ENCODE measurements at regions not wholly inside any gene's neighbourhood (a gene's known extent, or its start where the extent isn't known, plus 50 kb on each side); places are given as distances from the start of the nearest gene placed in this dataset.

DNA sequence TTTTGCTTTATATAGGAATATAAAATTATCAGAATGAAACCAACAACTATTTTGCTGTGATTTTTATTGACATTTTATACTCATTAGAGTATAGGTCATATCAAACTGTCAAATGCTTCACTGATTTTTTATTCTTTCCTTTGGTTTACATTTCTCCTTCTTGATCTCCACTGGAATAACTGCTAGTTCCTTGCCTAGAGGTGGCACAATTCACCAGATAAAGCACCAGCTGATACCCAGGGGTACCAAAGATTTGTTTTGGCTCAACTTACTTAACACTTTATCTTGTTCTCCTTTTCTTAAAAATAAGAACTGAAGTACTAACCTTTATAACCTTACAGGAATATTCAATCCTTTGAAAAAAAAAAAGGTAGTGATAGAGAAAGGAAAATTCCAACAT, 725.1 kb upstream of the CHORDC1 start:
- TF ChIP-seq EZH2 (IDR thresholded peaks at IDR 0.05; ENCODE audit: borderline replicate concordance, low read depth, low read length, poor library complexity, severe bottlenecking), result no peak
- TF ChIP-seq, protein P1, sequence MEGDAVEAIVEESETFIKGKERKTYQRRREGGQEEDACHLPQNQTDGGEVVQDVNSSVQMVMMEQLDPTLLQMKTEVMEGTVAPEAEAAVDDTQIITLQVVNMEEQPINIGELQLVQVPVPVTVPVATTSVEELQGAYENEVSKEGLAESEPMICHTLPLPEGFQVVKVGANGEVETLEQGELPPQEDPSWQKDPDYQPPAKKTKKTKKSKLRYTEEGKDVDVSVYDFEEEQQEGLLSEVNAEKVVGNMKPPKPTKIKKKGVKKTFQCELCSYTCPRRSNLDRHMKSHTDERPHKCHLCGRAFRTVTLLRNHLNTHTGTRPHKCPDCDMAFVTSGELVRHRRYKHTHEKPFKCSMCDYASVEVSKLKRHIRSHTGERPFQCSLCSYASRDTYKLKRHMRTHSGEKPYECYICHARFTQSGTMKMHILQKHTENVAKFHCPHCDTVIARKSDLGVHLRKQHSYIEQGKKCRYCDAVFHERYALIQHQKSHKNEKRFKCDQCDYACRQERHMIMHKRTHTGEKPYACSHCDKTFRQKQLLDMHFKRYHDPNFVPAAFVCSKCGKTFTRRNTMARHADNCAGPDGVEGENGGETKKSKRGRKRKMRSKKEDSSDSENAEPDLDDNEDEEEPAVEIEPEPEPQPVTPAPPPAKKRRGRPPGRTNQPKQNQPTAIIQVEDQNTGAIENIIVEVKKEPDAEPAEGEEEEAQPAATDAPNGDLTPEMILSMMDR (conservative IDR thresholded peaks at IDR 0.05; ENCODE audit: low read depth, low read length), result peak; percentile 55
- Histone ChIP-seq H3K27me3 (replicated peaks; ENCODE audit: insufficient read depth, low read depth, low read length, poor library complexity) (no peaks in the 10 kb centered on the region), H3K4me3 (ENCODE audit: low read depth, low read length, poor library complexity, severe bottlenecking) (no peak overlapping the region), H3K4me1 (ENCODE audit: insufficient read depth, low read length, poor library complexity, severe bottlenecking) (no peaks in the 10 kb centered on the region), H3K9me3 (ENCODE audit: low read depth, low read length, poor library complexity, severe bottlenecking) (no peaks in the 10 kb centered on the region), H3K36me3 (ENCODE audit: insufficient read depth, low read length, poor library complexity, severe bottlenecking) (no peaks in the 10 kb centered on the region), H3K27ac (ENCODE audit: low read depth, low read length, poor library complexity, severe bottlenecking) (no peak overlapping the region)
- CTCF ChIA-PET, result no interaction called here
- peak; percentile 56 for DNase-seq (ENCODE audit: low spot score)
- BruUV-seq (replicated peaks), result no TSS peak
- POLR2A ChIA-PET (ENCODE audit: low non-redundant PET), result no interaction called here
- intact Hi-C loops (cut with micrococcal nuclease; ENCODE audit: unreplicated experiment), result loop anchor here (5.0 kb wide), 1 partner anchor 299 kb away; no protein-coding TSS in a partner anchor

GRCh38 chr11:90930252-90930651, 707.4 kb upstream of the CHORDC1 start:
- no peak overlapping the region for H3K27ac ChIP-seq (ENCODE audit: low read depth, low read length, poor library complexity, severe bottlenecking)
- no peaks in the 10 kb centered on the region for H3K9me3 ChIP-seq (ENCODE audit: low read depth, low read length, poor library complexity, severe bottlenecking)
- H3K27me3 ChIP-seq (replicated peaks; ENCODE audit: insufficient read depth, low read depth, low read length, poor library complexity), result no peaks in the 10 kb centered on the region
- no peaks in the 10 kb centered on the region for H3K36me3 ChIP-seq (ENCODE audit: insufficient read depth, low read length, poor library complexity, severe bottlenecking)
- H3K4me3 ChIP-seq (ENCODE audit: low read depth, low read length, poor library complexity, severe bottlenecking), result no peak overlapping the region
- BruUV-seq (replicated peaks), result no TSS peak
- ChIA-PET CTCF (no interaction called here), POLR2A (ENCODE audit: low non-redundant PET) (no interaction called here)
- intact Hi-C loops (cut with micrococcal nuclease; ENCODE audit: unreplicated experiment), result no loop called here
- DNase-seq (ENCODE audit: low spot score), result no peak
- TF ChIP-seq, protein P1 (conservative IDR thresholded peaks at IDR 0.05; ENCODE audit: low read depth, low read length), result no peak
- TF ChIP-seq EZH2 (IDR thresholded peaks at IDR 0.05; ENCODE audit: borderline replicate concordance, low read depth, low read length, poor library complexity, severe bottlenecking), result no peak
- peaks cover 4% of the 10 kb centered on the region for H3K4me1 ChIP-seq (ENCODE audit: insufficient read depth, low read length, poor library complexity, severe bottlenecking)

- CTCF ChIA-PET, result no interaction called here
- no peaks in the 10 kb centered on the region for H3K9me3 ChIP-seq (ENCODE audit: low read depth, low read length, poor library complexity, severe bottlenecking)
- peak overlapping the region; percentile 23 for H3K27ac ChIP-seq (ENCODE audit: low read depth, low read length, poor library complexity, severe bottlenecking)
- no peak for TF ChIP-seq EZH2 (IDR thresholded peaks at IDR 0.05; ENCODE audit: borderline replicate concordance, low read depth, low read length, poor library complexity, severe bottlenecking)
- TF ChIP-seq, protein P1 (conservative IDR thresholded peaks at IDR 0.05; ENCODE audit: low read depth, low read length), result no peak
- POLR2A ChIA-PET (ENCODE audit: low non-redundant PET), result no interaction called here
- H3K36me3 ChIP-seq (ENCODE audit: insufficient read depth, low read length, poor library complexity, severe bottlenecking), result no peaks in the 10 kb centered on the region
- peak; percentile 75 for DNase-seq (ENCODE audit: low spot score)
- H3K4me3 ChIP-seq (ENCODE audit: low read depth, low read length, poor library complexity, severe bottlenecking), result no peak overlapping the region
- no TSS peak for BruUV-seq (replicated peaks)
- H3K27me3 ChIP-seq (replicated peaks; ENCODE audit: insufficient read depth, low read depth, low read length, poor library complexity), result no peaks in the 10 kb centered on the region
- intact Hi-C loops (cut with micrococcal nuclease; ENCODE audit: unreplicated experiment), result loop anchor here (10.0 kb wide), 1 partner anchor 1965 kb away; no protein-coding TSS in a partner anchor
- H3K4me1 ChIP-seq (ENCODE audit: insufficient read depth, low read length, poor library complexity, severe bottlenecking), result peaks cover 20% of the 10 kb centered on the region
Observed at GRCh38 chr11:90919332-90919731, 696.5 kb upstream of the CHORDC1 start.
